Heart right ventricle (tissue), 16 donors: ENCODE measurements at regions not wholly inside any gene's neighbourhood (a gene's known extent, or its start where the extent isn't known, plus 50 kb on each side); places are given as distances from the start of the nearest gene placed in this dataset.

Experiments used
- ATAC-seq, 8 donors: fragments of 200-7000 bp; cut with Tn5 transposase; one replicate each; pipeline ENCODE4 v1.9.1; 2020; ENCODE audit warnings: mild to moderate bottlenecking in 8 of 8, moderate library complexity in 8 of 8, moderate number of reproducible peaks in 1 of 8
- DNase-seq, 2 donors: peaks; one replicate each; pipeline ENCODE4 v3.0.0-alpha.2; 2020
- H3K27ac ChIP-seq, 10 donors: fragments of 200-600 bp; sonication (generic) in 2 of 10; one replicate each; pipeline versions ENCODE4 v1.5.0 to v1.8.0; 2020 to 2022; ENCODE audit warnings: mild to moderate bottlenecking in 3 of 10
- H3K27me3 ChIP-seq, 7 donors: fragments of 200-600 bp; one replicate each; pipeline ENCODE4 v1.8.0; 2021 to 2022; ENCODE audit warnings: mild to moderate bottlenecking in 2 of 7
- H3K36me3 ChIP-seq, 9 donors: fragments of 200-600 bp; sonication (generic) in 1 of 9; one replicate each; pipeline versions ENCODE4 v1.5.0 to v1.8.0; 2020 to 2022; ENCODE audit warnings: mild to moderate bottlenecking in 2 of 9
- H3K4me1 ChIP-seq, 9 donors: fragments of 200-600 bp; sonication (generic) in 1 of 9; one replicate each; pipeline versions ENCODE4 v1.5.0 to v1.8.0; 2020 to 2022; ENCODE audit warnings: mild to moderate bottlenecking in 4 of 9
- H3K4me3 ChIP-seq, 10 donors: fragments of 200-600 bp; sonication (generic) in 2 of 10; one replicate each; pipeline versions ENCODE4 v1.5.0 to v1.8.0; 2020 to 2022; ENCODE audit warnings: mild to moderate bottlenecking in 7 of 10, moderate library complexity in 2 of 10
- H3K9me3 ChIP-seq, 11 donors: fragments of 200-600 bp in 10 of 11; sonication (generic) in 2 of 11; one replicate each; pipeline versions ENCODE4 v1.5.0 to v1.8.0; 2013 to 2022; ENCODE audit warnings: mild to moderate bottlenecking in 2 of 11, control low read depth in 1 of 11, moderate library complexity in 1 of 11
- WGBS, 2 donors: extraction: QIAGEN DNeasy Blood & Tissue Kit; methylation state at CpG; one replicate each; pipeline ENCODE4 v1.1.7; 2013; ENCODE audit warnings: inconsistent platforms in 1 of 2; 5-methylcytosine and 5-hydroxymethylcytosine counted together
- intact Hi-C, 10 donors: fragments of 100-400 bp; cut with DNase I; formaldehyde crosslinking; loops; one replicate each; pipeline versions ENCODE4 v1.11.1 to v1.14.2; 2022
- TF ChIP-seq, protein P1 (sequence below), 9 donors: fragments of 200-600 bp; sonication (generic) in 2 of 9; IDR thresholded peaks; one replicate each; pipeline versions ENCODE4 v1.5.0 to v1.8.0; 2021 to 2022; ENCODE audit warnings: antibody characterized with exemption in 9 of 9, mild to moderate bottlenecking in 5 of 9, moderate library complexity in 1 of 9
- donor health status: Arrhythmogenic right ventricular cardiomyopathy.
- donor health status: ischemic (EF 13 %, LVEDD 7.1; RV severe dilation, severe dysfunction).
- donor health status: healthy with polysubstance abuse.
- donor health status: DM: no; HTN: yes; CAD: no.
- donor health status: DM: no; HTN: no; CAD: no.
- donor health status: ischemic (EF 25% LVEDD 6.9; RV normal size, moderate dysfunction).
- donor health status: ischemic (EF 25% LVEDD 5.7; RV mildly dilated, moderate dysfunction).
- donor health status: healthy.
- donor health status: DM: yes; HTN: yes; CAD: no.
- donor health status: Ischemic cardiomyopathy.
- donor health status: ischemic (EF 35%, LVEDD 5.7; RV mildly dilated, moderate dysfunction).
- donor health status: nonischemic (EF 11% LVEDD 7.7; RV severe dilation, severe dysfunction).
- donor health status: DM: yes; HTN: yes; CAD: no.
- donor health status: PGD.
- donor health status: ischemic (EF 29% LVEDD 5.4; RV normal size, mild dysfunction).
- donor health status: nonischemic (EF 23%, LVEDD 6.1; RV moderate dilation, normal function).

DNA sequence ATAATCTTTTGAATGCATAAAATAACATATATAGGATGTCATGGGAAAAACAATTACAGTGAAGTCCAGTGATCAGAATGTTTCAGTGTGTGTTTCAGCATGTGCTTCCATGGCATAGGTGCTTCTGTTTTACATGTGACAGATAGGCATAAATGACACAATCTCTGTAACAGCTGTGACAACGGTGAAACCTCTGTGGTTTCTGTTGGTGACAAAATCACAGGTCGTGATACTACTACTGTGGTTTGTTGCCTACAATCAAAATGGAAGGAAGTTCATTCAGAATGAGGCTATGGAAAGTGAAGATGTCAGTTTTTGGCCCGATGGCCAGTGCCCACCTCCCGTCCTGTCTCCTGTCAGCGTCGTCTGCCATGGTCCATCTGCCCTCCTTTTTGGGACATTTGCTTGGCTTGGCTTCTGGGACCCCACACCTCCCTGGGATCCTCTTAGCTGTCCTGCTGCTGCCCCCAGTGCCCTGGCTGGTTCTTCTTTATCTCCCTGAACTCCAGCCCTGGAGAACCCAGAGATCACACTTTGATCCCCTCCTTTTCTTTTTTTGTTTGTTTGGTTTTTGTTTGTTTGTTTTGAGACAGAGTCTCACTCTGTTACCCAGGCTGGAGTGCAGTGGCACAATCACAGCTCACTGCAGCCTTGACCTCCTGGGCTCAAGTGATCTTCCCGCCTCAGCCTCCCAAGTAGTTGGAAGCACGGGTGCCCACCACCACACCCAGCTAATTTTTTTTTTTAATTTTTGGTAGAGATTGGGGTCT, 79.3 kb upstream of the NAA20 start:
- TF ChIP-seq, protein P1, sequence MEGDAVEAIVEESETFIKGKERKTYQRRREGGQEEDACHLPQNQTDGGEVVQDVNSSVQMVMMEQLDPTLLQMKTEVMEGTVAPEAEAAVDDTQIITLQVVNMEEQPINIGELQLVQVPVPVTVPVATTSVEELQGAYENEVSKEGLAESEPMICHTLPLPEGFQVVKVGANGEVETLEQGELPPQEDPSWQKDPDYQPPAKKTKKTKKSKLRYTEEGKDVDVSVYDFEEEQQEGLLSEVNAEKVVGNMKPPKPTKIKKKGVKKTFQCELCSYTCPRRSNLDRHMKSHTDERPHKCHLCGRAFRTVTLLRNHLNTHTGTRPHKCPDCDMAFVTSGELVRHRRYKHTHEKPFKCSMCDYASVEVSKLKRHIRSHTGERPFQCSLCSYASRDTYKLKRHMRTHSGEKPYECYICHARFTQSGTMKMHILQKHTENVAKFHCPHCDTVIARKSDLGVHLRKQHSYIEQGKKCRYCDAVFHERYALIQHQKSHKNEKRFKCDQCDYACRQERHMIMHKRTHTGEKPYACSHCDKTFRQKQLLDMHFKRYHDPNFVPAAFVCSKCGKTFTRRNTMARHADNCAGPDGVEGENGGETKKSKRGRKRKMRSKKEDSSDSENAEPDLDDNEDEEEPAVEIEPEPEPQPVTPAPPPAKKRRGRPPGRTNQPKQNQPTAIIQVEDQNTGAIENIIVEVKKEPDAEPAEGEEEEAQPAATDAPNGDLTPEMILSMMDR (IDR thresholded peaks at IDR 0.05): no peak
- intact Hi-C loops: loop anchor here in 2 of 10 donors (5.0 kb wide), 1 partner anchor 34 kb away; no protein-coding TSS in a partner anchor
- H3K9me3 ChIP-seq: no peaks in the 10 kb centered on the region
- 72% methylated on average over 8 of the region's 8 CpGs for WGBS, 2 donors
- peaks cover 3 to 100% (median 94%) of the 10 kb centered on the region in 9 donors for H3K4me1 ChIP-seq
- no peak for ATAC-seq
- DNase-seq: no peak
- peaks cover 0 to 72% (median 26%) of the 10 kb centered on the region in 9 donors for H3K36me3 ChIP-seq
- no peaks in the 10 kb centered on the region for H3K27me3 ChIP-seq
- H3K4me3 ChIP-seq: peak overlapping the region in 5 of 10 donors; percentile 41 to 53 (median 48)
- H3K27ac ChIP-seq: peak overlapping the region in 9 of 10 donors; percentile 36 to 89 (median 77)

DNA sequence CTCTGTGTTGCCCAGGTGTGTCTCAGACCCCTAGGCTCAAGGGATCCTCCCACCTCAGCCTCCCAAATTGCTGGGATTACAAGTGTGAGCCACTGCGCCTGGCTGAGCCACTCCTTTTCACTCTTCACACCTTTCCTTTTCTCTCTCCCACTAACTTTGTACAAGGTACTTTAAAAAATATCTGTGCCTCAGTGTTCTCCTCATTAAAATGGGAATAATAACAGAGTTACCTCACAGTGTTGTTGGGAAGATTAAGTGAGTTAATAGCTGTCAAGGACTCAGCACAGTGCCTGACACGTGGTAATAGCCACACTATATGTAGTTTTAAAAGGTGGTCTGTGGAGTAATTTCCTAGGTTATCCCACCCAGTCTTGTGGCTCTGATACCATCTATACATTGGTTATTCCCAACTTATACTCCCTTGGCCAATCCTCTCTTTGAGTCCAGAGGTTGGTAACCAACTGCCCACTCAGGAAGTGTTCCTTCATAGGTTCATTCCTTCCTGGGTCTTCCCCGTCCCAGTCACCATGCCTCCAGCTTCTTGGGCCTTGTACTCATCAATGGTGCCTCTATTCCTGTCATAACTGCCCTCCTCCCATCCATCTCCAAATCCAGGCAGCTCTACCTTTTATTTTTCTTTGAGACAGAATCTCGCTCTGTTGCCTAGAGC, 78.6 kb upstream of the NAA20 start:
- H3K4me1 ChIP-seq: peaks cover 4 to 100% (median 94%) of the 10 kb centered on the region in 9 donors
- H3K27ac ChIP-seq: peak overlapping the region in 7 of 10 donors; percentile 74 to 89 (median 81)
- H3K4me3 ChIP-seq: peak overlapping the region in 1 of 10 donors; percentile 48
- intact Hi-C loops: loop anchor here in 2 of 10 donors (5.0 kb wide), 1 partner anchor 34 kb away; no protein-coding TSS in a partner anchor
- no peak for ATAC-seq
- TF ChIP-seq, protein P1 (IDR thresholded peaks at IDR 0.05): no peak
- peaks cover 0 to 78% (median 31%) of the 10 kb centered on the region in 9 donors for H3K36me3 ChIP-seq
- no peaks in the 10 kb centered on the region for H3K9me3 ChIP-seq
- H3K27me3 ChIP-seq: no peaks in the 10 kb centered on the region
- 95 to 96% methylated on average over 4 of the region's 4 CpGs for WGBS, 2 donors
- DNase-seq: no peak

DNA sequence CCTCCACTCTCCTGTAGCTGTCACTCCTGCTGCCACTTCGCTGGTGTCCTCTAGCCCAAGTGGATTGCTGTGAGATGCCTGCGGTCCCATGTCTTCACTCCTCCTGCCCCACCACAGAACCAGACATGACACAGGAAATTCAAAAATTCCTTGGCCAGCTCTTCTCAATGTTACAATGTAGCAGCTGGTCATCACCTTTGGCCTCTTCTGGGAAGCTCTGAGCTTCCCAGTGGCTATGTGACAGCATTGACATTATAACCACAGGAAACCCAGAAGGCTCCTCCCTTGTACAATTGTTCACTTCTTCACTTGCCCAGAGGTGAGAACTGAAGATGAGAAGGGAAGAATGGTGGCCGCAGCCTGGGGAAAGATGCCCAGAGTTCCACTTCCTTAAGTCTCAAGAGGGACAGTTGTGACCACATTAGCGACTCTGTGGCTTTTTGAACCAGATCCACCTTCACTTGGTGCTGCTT, 76.1 kb upstream of the NAA20 start:
- Histone ChIP-seq H3K4me3 (no peak overlapping the region), H3K27me3 (no peaks in the 10 kb centered on the region), H3K4me1 (peaks cover 22 to 98% (median 94%) of the 10 kb centered on the region in 9 donors), H3K27ac (peak overlapping the region in 8 of 10 donors; percentile 9 to 89 (median 55)), H3K36me3 (peaks cover 0 to 68% (median 25%) of the 10 kb centered on the region in 9 donors), H3K9me3 (no peaks in the 10 kb centered on the region)
- intact Hi-C loops: loop anchor here in 3 of 10 donors (5.0 kb wide), 4 partner anchors 34 to 54 kb away; no protein-coding TSS in a partner anchor
- TF ChIP-seq, protein P1 (IDR thresholded peaks at IDR 0.05): no peak
- WGBS, 2 donors: 67 to 75% methylated on average over 4 of the region's 4 CpGs
- ATAC-seq: peak in 3 of 8 donors; percentile 1 to 20 (median 14)
- no peak for DNase-seq

DNA sequence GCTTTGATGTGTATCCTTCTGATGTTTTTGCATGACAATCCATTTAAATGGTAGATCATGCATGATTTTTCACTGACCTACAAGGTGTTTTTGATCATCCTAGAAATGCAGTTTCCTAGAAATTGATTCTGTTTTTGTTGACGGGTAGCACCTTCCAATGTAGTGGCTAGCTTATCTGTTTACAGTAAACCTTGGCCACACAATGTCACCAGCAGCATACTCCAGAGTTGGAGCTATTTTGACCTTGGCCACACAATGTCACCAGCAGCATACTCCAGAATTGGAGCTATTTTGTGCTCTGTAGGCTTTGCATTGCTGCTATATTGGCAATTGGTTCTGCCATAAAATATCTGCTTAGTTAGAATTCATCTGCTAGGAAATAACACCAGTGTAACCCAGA, 74.6 kb upstream of the NAA20 start:
- ATAC-seq (no peak), DNase-seq (no peak)
- peak overlapping the region in 9 of 10 donors; percentile 19 to 89 (median 55) for H3K27ac ChIP-seq
- peaks cover 0 to 65% (median 13%) of the 10 kb centered on the region in 9 donors for H3K36me3 ChIP-seq
- no peaks in the 10 kb centered on the region for H3K27me3 ChIP-seq
- WGBS, 2 donors: 10 to 41% methylated on average over 1 of the region's 1 CpG
- no peak overlapping the region for H3K4me3 ChIP-seq
- intact Hi-C loops: loop anchor here in 3 of 10 donors (5.0 kb wide), 4 partner anchors 35 to 55 kb away; no protein-coding TSS in a partner anchor
- no peaks in the 10 kb centered on the region for H3K9me3 ChIP-seq
- TF ChIP-seq, protein P1 (IDR thresholded peaks at IDR 0.05): no peak
- H3K4me1 ChIP-seq: peaks cover 22 to 95% (median 90%) of the 10 kb centered on the region in 9 donors
